IMR-90 (cell line): ENCODE measurements at regions not wholly inside any gene's neighbourhood (a gene's known extent, or its start where the extent isn't known, plus 50 kb on each side); places are given as distances from the start of the nearest gene placed in this dataset.

Experiments
- ATAC-seq: fragments of 200-7000 bp; cut with Tn5 transposase; 2 replicates; pipeline ENCODE4 v1.9.1; 2020; ENCODE audit warnings: low read depth, mild to moderate bottlenecking, moderate library complexity
- BruUV-seq: library from RNA; stranded (reverse); fragments of 400-500 nt; replicated peaks from 2 replicates; lab custom pipeline; 2021; lab: Mats Ljungman, UMichigan
- CTCF ChIA-PET: fragments of 300-600 bp; formaldehyde crosslinking; extraction: SDS; loops from one replicate; lab custom pipeline; 2021; ENCODE audit warnings: antibody characterized with exemption; lab: Yijun Ruan, JAX
- POLR2A ChIA-PET: fragments of 300-600 bp; sonication (Branson Sonifier 250); formaldehyde crosslinking; loops from one replicate; lab custom pipeline; 2022; ENCODE audit warnings: antibody characterized with exemption; ENCODE audit not compliant: unreplicated experiment; lab: Charles Lee
- DNase-seq: peaks from one replicate; pipeline ENCODE4 v3.0.0; 2013
- H2AFZ ChIP-seq: replicated peaks from 2 replicates; pipeline ENCODE3; 2013; ENCODE audit warnings: low read length, mild to moderate bottlenecking; ENCODE audit not compliant: poor library complexity
- H2AK5ac ChIP-seq: 2 replicates; pipeline ENCODE4 v1.6.1; 2013; ENCODE audit warnings: low read depth, low read length, inconsistent platforms
- H2AK9ac ChIP-seq: replicated peaks from 2 replicates; pipeline ENCODE3; 2013; ENCODE audit warnings: mild to moderate bottlenecking, low read depth, low read length, moderate library complexity; ENCODE audit not compliant: poor library complexity
- H2BK120ac ChIP-seq: 2 replicates; pipeline ENCODE4 v1.6.1; 2013; ENCODE audit warnings: low read depth, low read length, inconsistent platforms
- H2BK15ac ChIP-seq: 3 replicates; pipeline ENCODE4 v1.6.1; 2013; ENCODE audit warnings: low read depth, low read length, inconsistent platforms
- H2BK20ac ChIP-seq: 2 replicates; pipeline ENCODE4 v1.6.1; 2013; ENCODE audit warnings: low read depth, mild to moderate bottlenecking, inconsistent platforms, low read length, moderate library complexity
- H2BK5ac ChIP-seq: 2 replicates; pipeline ENCODE4 v1.6.1; 2013; ENCODE audit warnings: mild to moderate bottlenecking, low read depth, low read length, inconsistent platforms; ENCODE audit not compliant: poor library complexity, severe bottlenecking
- H3K14ac ChIP-seq: replicated peaks from 2 replicates; pipeline ENCODE4 v1.6.1; 2013; ENCODE audit warnings: low read depth, low read length, inconsistent platforms
- H3K18ac ChIP-seq: 2 replicates; pipeline ENCODE4 v1.6.1; 2013; ENCODE audit warnings: low read depth, low read length, control low read depth
- H3K23ac ChIP-seq: 2 replicates; pipeline ENCODE4 v1.6.1; 2013; ENCODE audit warnings: low read depth, low read length, inconsistent platforms
- H3K27ac ChIP-seq: 2 replicates; pipeline ENCODE4 v1.5.1; 2013; ENCODE audit warnings: mild to moderate bottlenecking, control low read depth, low read length; ENCODE audit not compliant: insufficient read depth
- H3K27me3 ChIP-seq: 2 replicates; pipeline ENCODE4 v1.6.1; 2013; ENCODE audit warnings: low read length; ENCODE audit not compliant: control insufficient read depth, insufficient read depth
- H3K36me3 ChIP-seq: 2 replicates; pipeline ENCODE4 v1.6.1; 2013; ENCODE audit warnings: low read length, mixed read lengths; ENCODE audit not compliant: control insufficient read depth, insufficient read depth
- H3K4ac ChIP-seq: 2 replicates; pipeline ENCODE4 v1.6.1; 2013; ENCODE audit warnings: low read depth, low read length, inconsistent platforms
- H3K4me1 ChIP-seq: 2 replicates; pipeline ENCODE4 v1.6.1; 2013; ENCODE audit warnings: low read length, mixed read lengths; ENCODE audit not compliant: control insufficient read depth, insufficient read depth
- H3K4me2 ChIP-seq: 2 replicates; pipeline ENCODE4 v1.6.1; 2013; ENCODE audit warnings: low read depth, mild to moderate bottlenecking, control low read depth, low read length, moderate library complexity
- H3K4me3 ChIP-seq: 2 replicates; pipeline ENCODE4 v1.5.1; 2013; ENCODE audit warnings: low read depth, mild to moderate bottlenecking, control low read depth, low read length, moderate library complexity; ENCODE audit not compliant: insufficient read depth
- H3K56ac ChIP-seq: 2 replicates; pipeline ENCODE4 v1.6.1; 2013; ENCODE audit warnings: low read length, inconsistent platforms; ENCODE audit not compliant: insufficient read depth; ENCODE audit errors: extremely low read depth
- H3K79me1 ChIP-seq, 2 experiments: 2 replicates each; pipeline ENCODE4 v1.6.1; 2013; ENCODE audit warnings: low read length in 2 of 2, inconsistent platforms in 1 of 2, low read depth in 1 of 2
- H3K9ac ChIP-seq: 2 replicates; pipeline ENCODE4 v1.6.1; 2013; ENCODE audit warnings: low read depth, low read length, control low read depth
- H3K9me1 ChIP-seq: 2 replicates; pipeline ENCODE4 v1.6.1; 2013; ENCODE audit warnings: low read length, inconsistent platforms; ENCODE audit not compliant: insufficient read depth
- H3K9me3 ChIP-seq: 2 replicates; pipeline ENCODE4 v1.6.1; 2013; ENCODE audit warnings: low read length; ENCODE audit not compliant: control insufficient read depth, insufficient read depth
- H4K20me1 ChIP-seq: 2 replicates; pipeline ENCODE4 v1.6.1; 2013; ENCODE audit warnings: low read length, inconsistent platforms; ENCODE audit not compliant: insufficient read depth
- H4K5ac ChIP-seq: 2 replicates; pipeline ENCODE4 v1.6.1; 2013; ENCODE audit warnings: mild to moderate bottlenecking, low read depth, low read length, control low read depth
- H4K8ac ChIP-seq, 2 experiments: 2 replicates each; pipeline ENCODE4 v1.6.1; 2013; ENCODE audit warnings: low read depth in 2 of 2, low read length in 2 of 2, control low read depth in 1 of 2, inconsistent platforms in 1 of 2
- H4K91ac ChIP-seq: 2 replicates; pipeline ENCODE4 v1.6.1; 2013; ENCODE audit warnings: low read depth, low read length, inconsistent platforms; ENCODE audit not compliant: insufficient read depth
- BHLHE40 ChIP-seq: fragments of 150-350 bp; IDR thresholded peaks from 2 replicates; pipeline ENCODE4 v1.6.1; 2016; ENCODE audit warnings: mild to moderate bottlenecking, low read depth, low read length
- CEBPB ChIP-seq: IDR thresholded peaks from 2 replicates; pipeline ENCODE4 v1.6.1; 2012; ENCODE audit warnings: low read depth, low read length, improper control_type of control experiment
- CHD1 ChIP-seq: IDR thresholded peaks from 2 replicates; pipeline ENCODE4 v1.6.1; 2012; ENCODE audit warnings: low read depth, low read length, improper control_type of control experiment
- FOS ChIP-seq: fragments of 150-350 bp; IDR thresholded peaks from 2 replicates; pipeline ENCODE4 v1.6.1; 2016; ENCODE audit warnings: low read depth, low read length
- MAFK ChIP-seq: IDR thresholded peaks from 2 replicates; pipeline ENCODE4 v1.6.1; 2012; ENCODE audit warnings: low read depth, low read length, improper control_type of control experiment
- MAZ ChIP-seq: IDR thresholded peaks from 2 replicates; pipeline ENCODE4 v1.6.1; 2012; ENCODE audit warnings: low read depth, mild to moderate bottlenecking, low read length, improper control_type of control experiment, moderate library complexity, borderline replicate concordance
- MXI1 ChIP-seq: IDR thresholded peaks from 2 replicates; pipeline ENCODE4 v1.6.1; 2012; ENCODE audit warnings: low read depth, mild to moderate bottlenecking, low read length, moderate library complexity, borderline replicate concordance
- NFE2L2 ChIP-seq: fragments of 150-350 bp; IDR thresholded peaks from 2 replicates; pipeline ENCODE4 v1.6.1; 2016; ENCODE audit warnings: low read depth, mild to moderate bottlenecking, low read length
- POLR2A ChIP-seq: IDR thresholded peaks from 2 replicates; pipeline ENCODE4 v1.6.1; 2012; ENCODE audit warnings: mild to moderate bottlenecking, low read depth, low read length
- RAD21 ChIP-seq: IDR thresholded peaks from 2 replicates; pipeline ENCODE4 v1.6.1; 2012; ENCODE audit warnings: low read length, improper control_type of control experiment
- RCOR1 ChIP-seq: IDR thresholded peaks from 2 replicates; pipeline ENCODE4 v1.6.1; 2012; ENCODE audit warnings: mild to moderate bottlenecking, low read length, improper control_type of control experiment; ENCODE audit not compliant: insufficient replicate concordance
- RFX5 ChIP-seq: IDR thresholded peaks from 2 replicates; pipeline ENCODE4 v1.8.0; 2012; ENCODE audit warnings: low read depth, mild to moderate bottlenecking, low read length, moderate library complexity
- SMC3 ChIP-seq: fragments of 150-350 bp; IDR thresholded peaks from 2 replicates; pipeline ENCODE4 v1.6.1; 2016; ENCODE audit warnings: low read depth, mild to moderate bottlenecking, antibody characterized with exemption, low read length, moderate library complexity
- WGBS, 2 experiments: methylation state at CpG; one replicate each; pipeline versions ENCODE4 v1.1.5 to v1.1.7; 2013; ENCODE audit warnings: missing lambda C conversion rate in 2 of 2; ENCODE audit not compliant: insufficient read length in 1 of 2; ENCODE audit errors: extremely low coverage in 2 of 2; 5-methylcytosine and 5-hydroxymethylcytosine counted together
- dilution Hi-C: fragments of 300-500 bp; cut with HindIII; formaldehyde crosslinking; loops from one replicate; pipeline ENCODE4 v1.14.3; 2018; ENCODE audit warnings: low sequenced_read_pairs; ENCODE audit not compliant: unreplicated experiment
- in situ Hi-C: fragments of 300-500 bp; cut with MboI; formaldehyde crosslinking; loops from 3 replicates; pipeline ENCODE4 v1.14.3; 2019; ENCODE audit warnings: low sequenced_read_pairs, inconsistent platforms, mixed read lengths
- intact Hi-C: fragments of 100-400 bp; cut with micrococcal nuclease; formaldehyde crosslinking; loops from 2 replicates; pipeline ENCODE4 v1.10.0; 2022
- TF ChIP-seq, protein P1 (sequence below): fragments of 150-350 bp; IDR thresholded peaks from 2 replicates; pipeline ENCODE4 v1.6.1; 2017; ENCODE audit warnings: mild to moderate bottlenecking, antibody characterized with exemption, low read length, low read depth

DNA sequence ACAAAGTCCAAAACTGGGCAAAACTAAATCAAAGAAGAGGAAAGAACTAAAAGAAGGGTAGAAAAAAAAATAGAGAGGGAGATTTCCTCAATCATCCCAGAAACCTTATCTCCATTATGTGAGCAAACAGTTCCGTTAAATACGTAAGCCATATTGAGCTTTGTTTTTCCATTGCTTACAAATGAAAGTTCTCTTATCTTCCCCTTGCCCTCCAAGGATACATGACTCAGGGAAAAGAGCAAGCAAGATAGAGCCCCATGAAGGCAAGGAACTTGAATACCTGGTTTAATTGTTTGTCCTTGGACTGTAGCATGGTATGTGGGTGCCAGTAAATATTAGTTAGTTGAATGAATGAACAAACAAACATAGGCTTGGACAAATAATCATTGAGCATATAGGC lies 126.8 kb upstream of the USP15 start:
- H4K8ac ChIP-seq: no peak overlapping the region
- H3K27me3 ChIP-seq: no peaks in the 10 kb centered on the region
- CTCF ChIA-PET: no interaction called here
- H2AK9ac ChIP-seq: no peak overlapping the region
- in situ Hi-C loops: no loop called here
- no peaks in the 10 kb centered on the region for H3K4me1 ChIP-seq
- no peak overlapping the region for H4K91ac ChIP-seq
- H3K56ac ChIP-seq: no peak overlapping the region
- H4K20me1 ChIP-seq: no peaks in the 10 kb centered on the region
- H3K18ac ChIP-seq: no peak overlapping the region
- BruUV-seq: no TSS peak
- POLR2A ChIA-PET: no interaction called here
- H3K23ac ChIP-seq: no peak overlapping the region
- H2BK5ac ChIP-seq: no peak overlapping the region
- H3K27ac ChIP-seq: no peak overlapping the region
- H3K9ac ChIP-seq: no peak overlapping the region
- no peaks in the 10 kb centered on the region for H3K9me1 ChIP-seq
- whole genome bisulfite sequencing, 2 experiments: no CpG with 5 or more reads among the region's 2 CpGs
- no peaks in the 10 kb centered on the region for H3K79me1 ChIP-seq
- no peak overlapping the region for H2AK5ac ChIP-seq
- H3K4me3 ChIP-seq: no peak overlapping the region
- TF ChIP-seq RCOR1 (no peak), CEBPB (no peak), SMC3 (no peak), MAFK (no peak), BHLHE40 (no peak), MXI1 (no peak), RFX5 (no peak), RAD21 (no peak), CHD1 (no peak), FOS (no peak), POLR2A (no peak), NFE2L2 (no peak), MAZ (no peak)
- TF ChIP-seq, protein P1, sequence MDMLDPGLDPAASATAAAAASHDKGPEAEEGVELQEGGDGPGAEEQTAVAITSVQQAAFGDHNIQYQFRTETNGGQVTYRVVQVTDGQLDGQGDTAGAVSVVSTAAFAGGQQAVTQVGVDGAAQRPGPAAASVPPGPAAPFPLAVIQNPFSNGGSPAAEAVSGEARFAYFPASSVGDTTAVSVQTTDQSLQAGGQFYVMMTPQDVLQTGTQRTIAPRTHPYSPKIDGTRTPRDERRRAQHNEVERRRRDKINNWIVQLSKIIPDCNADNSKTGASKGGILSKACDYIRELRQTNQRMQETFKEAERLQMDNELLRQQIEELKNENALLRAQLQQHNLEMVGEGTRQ: no peak
- DNase-seq (no peak), ATAC-seq (no peak)
- no peak overlapping the region for H3K4me2 ChIP-seq
- dilution Hi-C loops: no loop called here
- H3K4ac ChIP-seq: no peak overlapping the region
- no peak overlapping the region for H2BK120ac ChIP-seq
- H3K14ac ChIP-seq: no peak overlapping the region
- H3K36me3 ChIP-seq: no peaks in the 10 kb centered on the region
- H2BK20ac ChIP-seq: no peak overlapping the region
- no peaks in the 10 kb centered on the region for H3K9me3 ChIP-seq
- no peak overlapping the region for H2BK15ac ChIP-seq
- no peak overlapping the region for H2AFZ ChIP-seq
- H4K5ac ChIP-seq: no peak overlapping the region
- intact Hi-C loops: no loop called here
